Activated CD4-positive, alpha-beta memory T cell treated with anti-CD3 and anti-CD28 coated beads for 36 hours (primary cell): ENCODE measurements at regions not wholly inside any gene's neighbourhood (a gene's known extent, or its start where the extent isn't known, plus 50 kb on each side); places are given as distances from the start of the nearest gene placed in this dataset.

ENCODE experiments used
- CTCF ChIA-PET: fragments of 350-600 bp; sonication (Branson Sonifier 250); formaldehyde crosslinking; loops from one replicate; lab custom pipeline; 2021; ENCODE audit warnings: antibody characterized with exemption, inconsistent platforms; lab: Charles Lee
- POLR2A ChIA-PET: fragments of 350-600 bp; sonication (Branson Sonifier 250); formaldehyde crosslinking; loops from one replicate; lab custom pipeline; 2021; ENCODE audit warnings: antibody characterized with exemption; lab: Charles Lee
- DNase-seq: peaks from one replicate; pipeline ENCODE4 v3.0.0-alpha.2; 2020
- H3K27ac Mint-ChIP-seq: one replicate; pipeline ENCODE4 v1.8.0; 2021; ENCODE audit warnings: mixed read lengths
- H3K27me3 Mint-ChIP-seq: one replicate; pipeline ENCODE4 v1.8.0; 2021; ENCODE audit warnings: mixed read lengths
- H3K36me3 Mint-ChIP-seq: one replicate; pipeline ENCODE4 v1.8.0; 2021; ENCODE audit warnings: mixed read lengths
- H3K4me1 Mint-ChIP-seq: one replicate; pipeline ENCODE4 v1.8.0; 2021; ENCODE audit warnings: low read depth, mixed read lengths
- H3K4me3 Mint-ChIP-seq: one replicate; pipeline ENCODE4 v1.8.0; 2021; ENCODE audit warnings: mild to moderate bottlenecking, mixed read lengths
- H3K9me3 Mint-ChIP-seq: one replicate; pipeline ENCODE4 v1.8.0; 2021; ENCODE audit warnings: mixed read lengths
- intact Hi-C: fragments of 100-400 bp; cut with micrococcal nuclease; formaldehyde crosslinking; loops from one replicate; pipeline ENCODE4 v1.15.1; 2023

DNA sequence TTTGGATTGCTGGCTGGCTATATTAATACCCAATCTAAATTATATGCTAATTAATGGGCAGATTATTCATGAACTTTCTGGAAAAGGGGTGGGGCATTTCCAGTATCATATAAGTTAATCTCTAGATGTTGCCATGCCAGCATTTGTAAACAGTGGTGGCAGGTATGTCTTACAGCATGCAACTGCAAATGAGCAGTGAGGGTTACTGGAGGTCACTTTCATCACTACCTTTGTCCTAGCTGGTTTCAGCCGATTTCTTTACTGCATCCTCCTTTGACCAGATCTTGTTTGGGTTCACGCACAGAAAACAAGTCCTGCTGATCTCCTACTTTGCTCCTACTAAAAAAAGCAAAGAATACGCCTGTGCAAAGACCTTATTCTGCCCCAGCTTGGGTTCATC is 89.1 kb upstream of the USP47 start:
- intact Hi-C loops, result no loop called here
- peaks cover 14% of the 10 kb centered on the region for H3K27me3 Mint-ChIP-seq
- no peak for DNase-seq
- H3K9me3 Mint-ChIP-seq, result no peaks in the 10 kb centered on the region
- no peaks in the 10 kb centered on the region for H3K36me3 Mint-ChIP-seq
- no peaks in the 10 kb centered on the region for H3K4me1 Mint-ChIP-seq
- ChIA-PET POLR2A (no interaction called here), CTCF (interaction anchor here (0.5 kb wide), 1 partner anchor 50 kb away, joined by 3 read pairs; no protein-coding TSS in a partner anchor)
- no peak overlapping the region for H3K27ac Mint-ChIP-seq
- H3K4me3 Mint-ChIP-seq, result no peak overlapping the region

- CTCF ChIA-PET, result no interaction called here
- POLR2A ChIA-PET, result no interaction called here
- no peak for DNase-seq
- H3K36me3 Mint-ChIP-seq, result no peaks in the 10 kb centered on the region
- H3K27me3 Mint-ChIP-seq, result peaks cover 8% of the 10 kb centered on the region
- intact Hi-C loops, result no loop called here
- H3K27ac Mint-ChIP-seq, result no peak overlapping the region
- H3K9me3 Mint-ChIP-seq, result no peaks in the 10 kb centered on the region
- H3K4me3 Mint-ChIP-seq, result no peak overlapping the region
- H3K4me1 Mint-ChIP-seq, result no peaks in the 10 kb centered on the region
Observed at GRCh38 chr11:11750017-11750878, 91.5 kb upstream of the USP47 start.

- ChIA-PET CTCF (no interaction called here), POLR2A (no interaction called here)
- Mint-ChIP-seq H3K27me3 (peaks cover 3% of the 10 kb centered on the region), H3K4me1 (no peaks in the 10 kb centered on the region), H3K9me3 (no peaks in the 10 kb centered on the region), H3K27ac (no peak overlapping the region), H3K36me3 (no peaks in the 10 kb centered on the region), H3K4me3 (no peak overlapping the region)
- intact Hi-C loops, result no loop called here
- DNase-seq, result no peak
Observed at GRCh38 chr11:11748706-11749365, 92.9 kb upstream of the USP47 start.

DNA sequence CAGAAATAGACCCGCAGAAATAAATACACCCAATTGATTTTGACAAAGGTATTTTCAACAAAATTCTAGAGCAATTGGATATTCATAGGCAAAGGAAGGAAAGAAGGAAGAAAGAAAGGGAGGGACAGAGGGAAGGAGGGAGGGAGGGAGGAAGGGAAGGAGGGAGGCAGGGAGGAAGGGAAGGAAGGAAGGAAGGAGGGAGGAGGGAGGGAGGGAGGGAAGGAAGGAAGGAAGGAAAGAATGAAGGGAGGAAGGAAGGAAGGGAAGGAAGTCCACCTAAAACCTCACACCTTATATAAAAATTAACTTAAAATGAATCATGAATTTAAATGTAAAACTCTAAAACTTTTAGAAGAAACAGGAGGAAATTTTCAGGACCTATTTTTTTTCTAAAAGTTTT is 94.2 kb upstream of the USP47 start:
- peaks cover 1% of the 10 kb centered on the region for H3K27me3 Mint-ChIP-seq
- ChIA-PET POLR2A (no interaction called here), CTCF (no interaction called here)
- no peaks in the 10 kb centered on the region for H3K36me3 Mint-ChIP-seq
- no peak overlapping the region for H3K27ac Mint-ChIP-seq
- no peak for DNase-seq
- intact Hi-C loops, result no loop called here
- no peak overlapping the region for H3K4me3 Mint-ChIP-seq
- H3K9me3 Mint-ChIP-seq, result no peaks in the 10 kb centered on the region
- no peaks in the 10 kb centered on the region for H3K4me1 Mint-ChIP-seq

- H3K9me3 Mint-ChIP-seq, result no peaks in the 10 kb centered on the region
- H3K4me1 Mint-ChIP-seq, result no peaks in the 10 kb centered on the region
- no peak overlapping the region for H3K4me3 Mint-ChIP-seq
- intact Hi-C loops, result no loop called here
- H3K36me3 Mint-ChIP-seq, result no peaks in the 10 kb centered on the region
- no peak overlapping the region for H3K27ac Mint-ChIP-seq
- H3K27me3 Mint-ChIP-seq, result peaks cover 1% of the 10 kb centered on the region
- ChIA-PET CTCF (no interaction called here), POLR2A (no interaction called here)
- DNase-seq, result no peak
Observed at GRCh38 chr11:11746449-11746848, 95.3 kb upstream of the USP47 start.

GRCh38 chr11:11743216-11743615 is 98.6 kb upstream of the USP47 start:
- intact Hi-C loops, result no loop called here
- Mint-ChIP-seq H3K27ac (no peak overlapping the region), H3K4me1 (no peaks in the 10 kb centered on the region), H3K9me3 (no peaks in the 10 kb centered on the region), H3K4me3 (no peak overlapping the region), H3K36me3 (no peaks in the 10 kb centered on the region), H3K27me3 (peaks cover 5% of the 10 kb centered on the region)
- ChIA-PET POLR2A (no interaction called here), CTCF (no interaction called here)
- no peak for DNase-seq

GRCh38 chr11:11742486-11742885 is 99.3 kb upstream of the USP47 start:
- DNase-seq, result no peak
- ChIA-PET POLR2A (interaction anchor here (0.6 kb wide), 1 partner anchor 265 kb away, joined by 3 read pairs; no protein-coding TSS in a partner anchor), CTCF (no interaction called here)
- Mint-ChIP-seq H3K4me1 (no peaks in the 10 kb centered on the region), H3K36me3 (no peaks in the 10 kb centered on the region), H3K27me3 (peaks cover 7% of the 10 kb centered on the region), H3K27ac (no peak overlapping the region), H3K9me3 (no peaks in the 10 kb centered on the region), H3K4me3 (no peak overlapping the region)
- intact Hi-C loops, result no loop called here

DNA sequence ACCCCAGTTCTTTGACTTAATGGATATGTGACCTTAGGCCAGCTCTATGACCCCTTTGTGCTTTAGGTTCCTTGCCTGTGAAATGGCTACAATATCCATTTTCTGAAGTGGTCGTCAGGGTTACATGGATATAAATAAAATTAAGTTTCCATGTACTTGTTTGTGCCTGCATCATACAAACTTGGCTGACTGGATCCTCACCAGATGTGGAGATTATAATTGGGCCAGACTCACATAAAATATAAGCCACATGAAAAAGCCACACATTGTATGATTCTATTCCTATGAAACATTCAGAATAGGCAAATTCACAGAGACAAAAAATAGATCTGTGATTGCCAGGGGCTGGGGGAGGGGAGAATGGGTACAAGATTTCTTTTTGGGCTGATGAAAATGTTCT is 100.9 kb upstream of the USP47 start:
- DNase-seq, result no peak
- H3K9me3 Mint-ChIP-seq, result no peaks in the 10 kb centered on the region
- no peaks in the 10 kb centered on the region for H3K36me3 Mint-ChIP-seq
- intact Hi-C loops, result no loop called here
- peaks cover 7% of the 10 kb centered on the region for H3K27me3 Mint-ChIP-seq
- CTCF ChIA-PET, result no interaction called here
- no peak overlapping the region for H3K4me3 Mint-ChIP-seq
- POLR2A ChIA-PET, result no interaction called here
- H3K27ac Mint-ChIP-seq, result no peak overlapping the region
- no peaks in the 10 kb centered on the region for H3K4me1 Mint-ChIP-seq

GRCh38 chr11:11740073-11740702 is 101.6 kb upstream of the USP47 start:
- no peak for DNase-seq
- Mint-ChIP-seq H3K9me3 (no peaks in the 10 kb centered on the region), H3K4me3 (no peak overlapping the region), H3K4me1 (no peaks in the 10 kb centered on the region), H3K36me3 (no peaks in the 10 kb centered on the region), H3K27me3 (peaks cover 7% of the 10 kb centered on the region), H3K27ac (no peak overlapping the region)
- POLR2A ChIA-PET, result no interaction called here
- CTCF ChIA-PET, result no interaction called here
- intact Hi-C loops, result no loop called here

DNA sequence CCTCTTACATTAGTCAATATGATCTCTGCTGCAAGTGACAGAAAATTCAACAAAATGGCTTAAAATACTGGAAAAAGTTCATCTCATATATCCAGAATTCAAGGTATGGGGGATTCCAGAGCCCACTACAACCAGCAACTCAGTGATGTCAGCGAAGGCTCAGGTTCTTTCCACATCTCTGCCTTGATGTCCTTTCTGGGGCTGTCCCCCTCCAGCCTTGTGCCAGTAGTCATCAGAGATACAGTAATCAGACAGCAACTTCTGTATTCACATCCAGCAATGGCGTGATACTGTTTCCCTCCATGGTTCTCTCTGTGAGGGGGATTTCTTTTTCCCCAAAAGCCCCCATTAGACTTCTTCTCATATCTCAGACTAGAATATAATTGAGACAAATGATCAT is 103.4 kb upstream of the USP47 start:
- Mint-ChIP-seq H3K36me3 (no peaks in the 10 kb centered on the region), H3K9me3 (no peaks in the 10 kb centered on the region), H3K4me1 (no peaks in the 10 kb centered on the region), H3K27ac (no peak overlapping the region), H3K27me3 (peaks cover 7% of the 10 kb centered on the region), H3K4me3 (no peak overlapping the region)
- ChIA-PET CTCF (no interaction called here), POLR2A (no interaction called here)
- intact Hi-C loops, result no loop called here
- no peak for DNase-seq

DNA sequence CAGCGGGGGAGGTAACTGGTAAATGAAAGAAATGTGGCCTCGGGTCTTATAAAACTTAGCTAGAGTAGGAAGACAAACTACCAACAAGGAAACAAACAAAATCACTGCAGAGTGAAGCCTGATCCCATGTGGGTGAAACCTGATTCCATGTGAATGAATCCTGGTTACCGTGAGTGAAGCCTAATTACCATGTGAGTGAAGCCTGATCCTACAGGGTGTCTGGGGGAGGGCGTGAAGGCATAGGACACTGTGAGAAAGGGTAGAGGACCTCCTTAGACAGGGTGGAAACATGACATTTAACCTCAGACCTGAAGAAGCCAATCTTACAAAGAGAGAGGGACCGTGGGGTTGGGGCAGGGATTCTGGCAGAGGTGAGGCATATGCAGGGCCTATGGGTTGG is 106.2 kb upstream of the USP47 start:
- H3K9me3 Mint-ChIP-seq, result no peaks in the 10 kb centered on the region
- no peak overlapping the region for H3K27ac Mint-ChIP-seq
- CTCF ChIA-PET, result no interaction called here
- POLR2A ChIA-PET, result no interaction called here
- H3K27me3 Mint-ChIP-seq, result peaks cover 7% of the 10 kb centered on the region
- no peak overlapping the region for H3K4me3 Mint-ChIP-seq
- no peak for DNase-seq
- H3K36me3 Mint-ChIP-seq, result no peaks in the 10 kb centered on the region
- intact Hi-C loops, result no loop called here
- H3K4me1 Mint-ChIP-seq, result no peaks in the 10 kb centered on the region

DNA sequence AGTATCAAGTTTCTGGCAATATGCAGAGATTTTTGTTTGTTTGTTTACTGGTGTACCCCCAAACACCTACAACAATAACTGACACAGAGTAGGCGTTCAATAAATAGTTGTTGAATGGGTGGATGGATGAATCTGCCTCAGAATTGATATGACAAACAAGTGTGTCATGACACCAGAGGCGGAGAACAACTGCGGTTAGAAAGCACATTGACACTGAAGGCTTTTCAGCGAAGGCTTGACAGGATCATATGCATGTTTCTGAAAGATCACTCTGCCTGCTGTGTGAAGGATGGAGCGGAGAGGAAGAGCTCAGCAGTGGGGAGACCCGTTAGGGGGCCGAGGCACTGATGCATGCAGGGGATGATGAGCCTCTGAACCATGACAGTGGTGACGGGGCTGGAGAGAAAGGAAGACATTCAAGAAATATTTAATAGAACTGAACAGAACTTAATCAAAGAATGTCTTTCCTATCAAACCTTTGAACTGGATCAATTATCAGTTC is 108.5 kb upstream of the USP47 start:
- intact Hi-C loops, result no loop called here
- H3K4me3 Mint-ChIP-seq, result no peak overlapping the region

More for the DNA sequence above, 108.5 kb upstream of the USP47 start:
- ChIA-PET POLR2A (no interaction called here), CTCF (no interaction called here)
- peaks cover 4% of the 10 kb centered on the region for H3K27me3 Mint-ChIP-seq
- H3K36me3 Mint-ChIP-seq, result no peaks in the 10 kb centered on the region
- H3K27ac Mint-ChIP-seq, result no peak overlapping the region
- no peaks in the 10 kb centered on the region for H3K4me1 Mint-ChIP-seq
- H3K9me3 Mint-ChIP-seq, result no peaks in the 10 kb centered on the region
- DNase-seq, result no peak
